GM12878 (cell line): ENCODE measurements at regions not wholly inside any gene's neighbourhood (a gene's known extent, or its start where the extent isn't known, plus 50 kb on each side); places are given as distances from the start of the nearest gene placed in this dataset.

Source experiments
- CBX3 ChIP-seq: fragments of 200-600 bp; sonication (generic); IDR thresholded peaks from 2 replicates; pipeline ENCODE4 v1.6.1; 2016; ENCODE audit warnings: low read depth, borderline replicate concordance
- CHD4 ChIP-seq: fragments of 200-600 bp; sonication (generic); IDR thresholded peaks from 2 replicates; pipeline ENCODE4 v1.6.1; 2016; ENCODE audit warnings: mild to moderate bottlenecking
- PAX5 ChIP-seq: IDR thresholded peaks from 2 replicates; pipeline ENCODE4 v1.6.1; 2011; ENCODE audit warnings: low read depth, low read length, borderline replicate concordance
- POLR2AphosphoS5 ChIP-seq: IDR thresholded peaks from 2 replicates; pipeline ENCODE4 v1.6.1; 2011; ENCODE audit warnings: mild to moderate bottlenecking, low read length, inconsistent platforms
- SMAD1 ChIP-seq: fragments of 450-650 bp; IDR thresholded peaks from 2 replicates; pipeline ENCODE4 v1.6.1; 2018; ENCODE audit warnings: mild to moderate bottlenecking, low read depth; ENCODE audit not compliant: partially characterized antibody
- SREBF1 ChIP-seq: IDR thresholded peaks from 2 replicates; pipeline ENCODE4 v1.6.1; 2012; ENCODE audit warnings: mild to moderate bottlenecking, low read length
- TCF12 ChIP-seq: IDR thresholded peaks from 2 replicates; pipeline ENCODE4 v1.6.1; 2011; ENCODE audit warnings: low read depth, mild to moderate bottlenecking, low read length
- USF2 ChIP-seq: IDR thresholded peaks from 2 replicates; pipeline ENCODE4 v1.6.1; 2011; ENCODE audit warnings: low read depth, low read length, improper control_type of control experiment, borderline replicate concordance
- ZZZ3 ChIP-seq: IDR thresholded peaks from 2 replicates; pipeline ENCODE4 v1.6.1; 2011; ENCODE audit warnings: low read depth; ENCODE audit not compliant: control insufficient read depth, insufficient read length
- TF ChIP-seq, protein P1 (sequence below), 3 experiments: IDR thresholded peaks in 2 of 3; conservative IDR thresholded peaks in 1 of 3; 2 replicates each; pipeline ENCODE4 v1.5.1; 2011; ENCODE audit warnings: low read depth in 3 of 3, low read length in 3 of 3, mild to moderate bottlenecking in 3 of 3, control low read depth in 2 of 3, moderate library complexity in 2 of 3, inconsistent platforms in 1 of 3, mixed read lengths in 1 of 3; ENCODE audit not compliant: control insufficient read depth in 2 of 3, insufficient read depth in 1 of 3; ENCODE audit errors: extremely low read depth in 1 of 3
- TF ChIP-seq, protein P2 (sequence below): fragments of 450-650 bp; formaldehyde crosslinking; IDR thresholded peaks from 2 replicates; pipeline ENCODE4 v1.4.0; 2022; ENCODE audit warnings: mild to moderate bottlenecking, moderate library complexity

DNA sequence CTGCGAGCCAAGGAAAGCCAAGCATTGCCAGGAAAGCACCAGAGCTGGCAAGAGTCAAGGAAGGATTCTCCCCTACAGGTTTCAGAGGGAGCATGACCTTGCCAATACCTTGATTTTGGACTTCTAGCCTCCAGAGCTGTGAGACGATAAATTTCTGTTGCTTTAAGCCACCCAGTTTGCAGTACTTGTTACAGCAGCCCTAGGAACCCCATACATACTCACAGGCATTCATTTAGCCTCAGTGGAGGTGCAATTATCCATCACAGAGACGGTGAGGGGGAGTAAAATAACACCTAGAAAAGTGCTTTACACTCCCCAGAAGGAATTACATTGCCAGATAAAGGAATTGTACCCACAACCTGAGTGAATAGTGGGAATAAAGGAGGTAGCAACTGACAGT is 167.4 kb upstream of the NFIA start:
- TF ChIP-seq CBX3 (no peak), SMAD1 (no peak), SREBF1 (no peak), ZZZ3 (no peak), CHD4 (no peak), TCF12 (no peak), PAX5 (no peak), USF2 (no peak), POLR2AphosphoS5 (no peak)
- TF ChIP-seq, protein P1, sequence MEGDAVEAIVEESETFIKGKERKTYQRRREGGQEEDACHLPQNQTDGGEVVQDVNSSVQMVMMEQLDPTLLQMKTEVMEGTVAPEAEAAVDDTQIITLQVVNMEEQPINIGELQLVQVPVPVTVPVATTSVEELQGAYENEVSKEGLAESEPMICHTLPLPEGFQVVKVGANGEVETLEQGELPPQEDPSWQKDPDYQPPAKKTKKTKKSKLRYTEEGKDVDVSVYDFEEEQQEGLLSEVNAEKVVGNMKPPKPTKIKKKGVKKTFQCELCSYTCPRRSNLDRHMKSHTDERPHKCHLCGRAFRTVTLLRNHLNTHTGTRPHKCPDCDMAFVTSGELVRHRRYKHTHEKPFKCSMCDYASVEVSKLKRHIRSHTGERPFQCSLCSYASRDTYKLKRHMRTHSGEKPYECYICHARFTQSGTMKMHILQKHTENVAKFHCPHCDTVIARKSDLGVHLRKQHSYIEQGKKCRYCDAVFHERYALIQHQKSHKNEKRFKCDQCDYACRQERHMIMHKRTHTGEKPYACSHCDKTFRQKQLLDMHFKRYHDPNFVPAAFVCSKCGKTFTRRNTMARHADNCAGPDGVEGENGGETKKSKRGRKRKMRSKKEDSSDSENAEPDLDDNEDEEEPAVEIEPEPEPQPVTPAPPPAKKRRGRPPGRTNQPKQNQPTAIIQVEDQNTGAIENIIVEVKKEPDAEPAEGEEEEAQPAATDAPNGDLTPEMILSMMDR (IDR thresholded peaks at IDR 0.05 in 2 of 3, conservative IDR thresholded peaks at IDR 0.05 in 1 of 3; ENCODE audit: control insufficient read depth in 2 of 3, extremely low read depth in 1 of 3, insufficient read depth in 1 of 3, low read depth in 3 of 3, low read length in 3 of 3), result no peak
- TF ChIP-seq, protein P2, sequence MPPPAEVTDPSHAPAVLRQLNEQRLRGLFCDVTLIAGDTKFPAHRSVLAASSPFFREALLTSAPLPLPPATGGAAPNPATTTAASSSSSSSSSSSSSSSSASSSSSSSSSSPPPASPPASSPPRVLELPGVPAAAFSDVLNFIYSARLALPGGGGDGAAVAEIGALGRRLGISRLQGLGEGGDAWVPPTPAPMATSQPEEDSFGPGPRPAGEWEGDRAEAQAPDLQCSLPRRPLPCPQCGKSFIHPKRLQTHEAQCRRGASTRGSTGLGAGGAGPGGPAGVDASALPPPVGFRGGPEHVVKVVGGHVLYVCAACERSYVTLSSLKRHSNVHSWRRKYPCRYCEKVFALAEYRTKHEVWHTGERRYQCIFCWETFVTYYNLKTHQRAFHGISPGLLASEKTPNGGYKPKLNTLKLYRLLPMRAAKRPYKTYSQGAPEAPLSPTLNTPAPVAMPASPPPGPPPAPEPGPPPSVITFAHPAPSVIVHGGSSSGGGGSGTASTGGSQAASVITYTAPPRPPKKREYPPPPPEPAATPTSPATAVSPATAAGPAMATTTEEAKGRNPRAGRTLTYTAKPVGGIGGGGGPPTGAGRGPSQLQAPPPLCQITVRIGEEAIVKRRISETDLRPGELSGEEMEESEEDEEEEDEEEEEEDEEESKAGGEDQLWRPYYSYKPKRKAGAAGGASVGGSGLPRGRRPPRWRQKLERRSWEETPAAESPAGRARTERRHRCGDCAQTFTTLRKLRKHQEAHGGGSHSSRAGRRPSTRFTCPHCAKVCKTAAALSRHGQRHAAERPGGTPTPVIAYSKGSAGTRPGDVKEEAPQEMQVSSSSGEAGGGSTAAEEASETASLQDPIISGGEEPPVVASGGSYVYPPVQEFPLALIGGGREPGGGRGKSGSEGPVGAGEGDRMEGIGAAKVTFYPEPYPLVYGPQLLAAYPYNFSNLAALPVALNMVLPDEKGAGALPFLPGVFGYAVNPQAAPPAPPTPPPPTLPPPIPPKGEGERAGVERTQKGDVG (CRISPR knock-in tag), result no peak
